Naive B cell (primary cell): ENCODE measurements at regions not wholly inside any gene's neighbourhood (a gene's known extent, or its start where the extent isn't known, plus 50 kb on each side); places are given as distances from the start of the nearest gene placed in this dataset.

Source experiments
- ATAC-seq, 2 donors: fragments of 150-1000 bp; cut with Tn5 transposase; 2 replicates each; pipeline ENCODE4 v1.10.0; 2021; ENCODE audit warnings: low read depth in 2 of 2, mild to moderate bottlenecking in 2 of 2, moderate library complexity in 2 of 2
- DNase-seq: peaks from one replicate; pipeline ENCODE4 v3.0.0; 2022
- H3K27ac Mint-ChIP-seq, 6 donors: one replicate each; pipeline ENCODE4 v1.8.0; 2020 to 2022; ENCODE audit warnings: mild to moderate bottlenecking in 6 of 6, mixed read lengths in 6 of 6, moderate library complexity in 5 of 6, inconsistent platforms in 2 of 6
- H3K27me3 Mint-ChIP-seq, 3 donors: one replicate each; pipeline ENCODE4 v1.8.0; 2021 to 2022; ENCODE audit warnings: mixed read lengths in 3 of 3, mild to moderate bottlenecking in 1 of 3
- H3K36me3 Mint-ChIP-seq, 2 donors: one replicate each; pipeline ENCODE4 v1.8.0; 2020 to 2022; ENCODE audit warnings: mixed read lengths in 2 of 2, inconsistent platforms in 1 of 2, mild to moderate bottlenecking in 1 of 2
- H3K4me1 Mint-ChIP-seq, 3 donors: one replicate each; pipeline ENCODE4 v1.8.0; 2020 to 2022; ENCODE audit warnings: mixed read lengths in 3 of 3, inconsistent platforms in 1 of 3, mild to moderate bottlenecking in 1 of 3, moderate library complexity in 1 of 3
- H3K4me3 Mint-ChIP-seq, 8 donors: one replicate each; pipeline ENCODE4 v1.8.0; 2020 to 2022; ENCODE audit warnings: mild to moderate bottlenecking in 8 of 8, mixed read lengths in 8 of 8, moderate library complexity in 8 of 8, inconsistent platforms in 2 of 8
- H3K9me3 Mint-ChIP-seq, 7 donors: one replicate each; pipeline ENCODE4 v1.8.0; 2020 to 2022; ENCODE audit warnings: mixed read lengths in 7 of 7, mild to moderate bottlenecking in 5 of 7, inconsistent platforms in 2 of 7, moderate library complexity in 1 of 7

GRCh38 chr14:53209370-53209769 lies 56.2 kb upstream of the DDHD1 start:
- DNase-seq = no peak
- no peaks in the 10 kb centered on the region for H3K4me1 Mint-ChIP-seq

More at GRCh38 chr14:53209370-53209769, 56.2 kb upstream of the DDHD1 start:
- ATAC-seq = no peak
- Mint-ChIP-seq H3K4me3 (no peak overlapping the region), H3K27ac (no peak overlapping the region), H3K9me3 (peaks cover 0 to 9% (median 7%) of the 10 kb centered on the region in 7 donors), H3K27me3 (no peaks in the 10 kb centered on the region), H3K36me3 (no peaks in the 10 kb centered on the region)
